Suprapubic skin (tissue), 4 donors: ENCODE measurements at regions not wholly inside any gene's neighbourhood (a gene's known extent, or its start where the extent isn't known, plus 50 kb on each side); places are given as distances from the start of the nearest gene placed in this dataset.

Source experiments
- DNase-seq, 2 donors: peaks; one replicate each; pipeline ENCODE4 v3.0.0-alpha.2; 2019; ENCODE audit warnings: low spot score in 2 of 2
- H3K27ac ChIP-seq: fragments of 200-600 bp; sonication (generic); one replicate; pipeline ENCODE4 v1.5.1; 2019
- H3K27me3 ChIP-seq: fragments of 200-600 bp; sonication (generic); one replicate; pipeline ENCODE4 v1.5.1; 2019
- H3K36me3 ChIP-seq: fragments of 200-600 bp; sonication (generic); one replicate; pipeline ENCODE4 v1.5.1; 2019
- H3K4me1 ChIP-seq: fragments of 200-600 bp; sonication (generic); one replicate; pipeline ENCODE4 v1.5.1; 2019
- H3K4me3 ChIP-seq: fragments of 200-600 bp; sonication (generic); one replicate; pipeline ENCODE4 v1.5.1; 2019; ENCODE audit warnings: mild to moderate bottlenecking
- H3K9me3 ChIP-seq: fragments of 200-600 bp; sonication (generic); one replicate; pipeline ENCODE4 v1.5.1; 2019
- CTCF ChIP-seq, 2 donors: fragments of 200-600 bp in 1 of 2; fragments of 450-650 bp in 1 of 2; sonication (generic) in 1 of 2; IDR thresholded peaks; one replicate each; pipeline ENCODE4 v1.5.1; 2016 to 2019; ENCODE audit warnings: antibody characterized with exemption in 2 of 2, mild to moderate bottlenecking in 1 of 2, moderate library complexity in 1 of 2
- EP300 ChIP-seq: sonication (generic); formaldehyde crosslinking; IDR thresholded peaks from one replicate; pipeline ENCODE4 v1.6.1; 2017; ENCODE audit warnings: antibody characterized with exemption
- POLR2A ChIP-seq, 2 donors: fragments of 450-650 bp; IDR thresholded peaks; one replicate each; pipeline ENCODE4 v1.6.1; 2017; ENCODE audit warnings: antibody characterized with exemption in 2 of 2, mild to moderate bottlenecking in 2 of 2, moderate library complexity in 2 of 2
- POLR2AphosphoS5 ChIP-seq, 3 donors: sonication (generic); formaldehyde crosslinking; IDR thresholded peaks; one replicate each; pipeline ENCODE4 v1.6.1; 2017; ENCODE audit warnings: antibody characterized with exemption in 3 of 3
- WGBS: methylation state at CpG from one replicate; pipeline ENCODE4 v1.1.5; 2018; 5-methylcytosine and 5-hydroxymethylcytosine counted together

- Histone ChIP-seq H3K9me3 (peaks cover 10% of the 10 kb centered on the region), H3K4me3 (no peak overlapping the region), H3K4me1 (peaks cover 2% of the 10 kb centered on the region), H3K27ac (no peak overlapping the region), H3K27me3 (no peaks in the 10 kb centered on the region), H3K36me3 (no peaks in the 10 kb centered on the region)
- WGBS, result 94% methylated on average over 2 of the region's 2 CpGs
- TF ChIP-seq POLR2A (IDR thresholded peaks at IDR 0.05), result no peak
- no peak for TF ChIP-seq POLR2AphosphoS5 (IDR thresholded peaks at IDR 0.05)
- no peak for TF ChIP-seq CTCF (IDR thresholded peaks at IDR 0.05)
- TF ChIP-seq EP300, result no peak
- no peak for DNase-seq
Measured at GRCh38 chr7:17396692-17397091, 98.2 kb downstream of the AHR start.

- no peak for TF ChIP-seq POLR2AphosphoS5 (IDR thresholded peaks at IDR 0.05)
- WGBS, result 82% methylated on average over 6 of the region's 6 CpGs
- H3K36me3 ChIP-seq, result no peaks in the 10 kb centered on the region
- no peaks in the 10 kb centered on the region for H3K27me3 ChIP-seq
- peaks cover 5% of the 10 kb centered on the region for H3K4me1 ChIP-seq
- H3K9me3 ChIP-seq, result no peaks in the 10 kb centered on the region
- no peak for DNase-seq
- no peak overlapping the region for H3K4me3 ChIP-seq
- H3K27ac ChIP-seq, result no peak overlapping the region
Measured at GRCh38 chr7:17401791-17402627, 103.6 kb downstream of the AHR start.

- Histone ChIP-seq H3K27ac (no peak overlapping the region), H3K9me3 (no peaks in the 10 kb centered on the region), H3K4me1 (peaks cover 7% of the 10 kb centered on the region), H3K27me3 (no peaks in the 10 kb centered on the region), H3K36me3 (no peaks in the 10 kb centered on the region), H3K4me3 (no peak overlapping the region)
- TF ChIP-seq CTCF (IDR thresholded peaks at IDR 0.05), result no peak
- no peak for TF ChIP-seq POLR2AphosphoS5 (IDR thresholded peaks at IDR 0.05)
- no peak for TF ChIP-seq EP300
- TF ChIP-seq POLR2A (IDR thresholded peaks at IDR 0.05), result no peak
- no peak for DNase-seq
- whole genome bisulfite sequencing, result 71% methylated on average over 9 of the region's 9 CpGs
Measured at GRCh38 chr7:17402628-17403278, 104.3 kb downstream of the AHR start.

- no peak overlapping the region for H3K27ac ChIP-seq
Measured at GRCh38 chr7:17404006-17404405, 105.6 kb downstream of the AHR start.

GRCh38 chr7:17405786-17406185 is 107.3 kb downstream of the AHR start:
- H3K4me1 ChIP-seq, result peaks cover 21% of the 10 kb centered on the region
- no peaks in the 10 kb centered on the region for H3K27me3 ChIP-seq
- no peaks in the 10 kb centered on the region for H3K9me3 ChIP-seq
- H3K36me3 ChIP-seq, result no peaks in the 10 kb centered on the region
- H3K4me3 ChIP-seq, result no peak overlapping the region
- no peak for TF ChIP-seq CTCF (IDR thresholded peaks at IDR 0.05)
- no peak for DNase-seq
- WGBS, result 60% methylated on average over 8 of the region's 8 CpGs
- H3K27ac ChIP-seq, result no peak overlapping the region

More at GRCh38 chr7:17404006-17404405, 105.6 kb downstream of the AHR start:
- whole genome bisulfite sequencing, result 51% methylated on average over 3 of the region's 3 CpGs
- Histone ChIP-seq H3K4me1 (peaks cover 19% of the 10 kb centered on the region), H3K36me3 (no peaks in the 10 kb centered on the region), H3K27me3 (no peaks in the 10 kb centered on the region), H3K4me3 (no peak overlapping the region), H3K9me3 (no peaks in the 10 kb centered on the region)
- no peak for TF ChIP-seq CTCF (IDR thresholded peaks at IDR 0.05)
- TF ChIP-seq POLR2AphosphoS5 (IDR thresholded peaks at IDR 0.05), result no peak
- TF ChIP-seq EP300, result no peak
- no peak for TF ChIP-seq POLR2A (IDR thresholded peaks at IDR 0.05)
- no peak for DNase-seq
